Natural killer cell (primary cell): ENCODE measurements at regions not wholly inside any gene's neighbourhood (a gene's known extent, or its start where the extent isn't known, plus 50 kb on each side); places are given as distances from the start of the nearest gene placed in this dataset.

Experiments used
- ATAC-seq, 3 donors: fragments of 150-1000 bp in 2 of 3; fragments of 200-7000 bp in 1 of 3; cut with Tn5 transposase; 1 replicate in 1 of 3; 2 replicates in 2 of 3; pipeline ENCODE4 v1.10.0; 2021; ENCODE audit warnings: mild to moderate bottlenecking in 2 of 3, moderate library complexity in 2 of 3
- DNase-seq, 2 donors: peaks; one replicate each; pipeline versions ENCODE4 v3.0.0 to v3.0.0-alpha.2; 2013 to 2021; ENCODE audit warnings: mixed read lengths in 1 of 2
- H3K27ac ChIP-seq: one replicate; pipeline ENCODE4 v1.5.1; 2013; ENCODE audit warnings: mild to moderate bottlenecking, low read length
- H3K27me3 ChIP-seq: one replicate; pipeline ENCODE4 v1.6.1; 2013; ENCODE audit warnings: low read length; ENCODE audit not compliant: control insufficient read depth, insufficient read depth
- H3K36me3 ChIP-seq: one replicate; pipeline ENCODE4 v1.6.1; 2013; ENCODE audit warnings: low read length; ENCODE audit not compliant: control insufficient read depth, insufficient read depth
- H3K4me1 ChIP-seq: one replicate; pipeline ENCODE4 v1.6.1; 2013; ENCODE audit warnings: low read length; ENCODE audit not compliant: control insufficient read depth, insufficient read depth
- H3K4me3 ChIP-seq: one replicate; pipeline ENCODE4 v1.5.1; 2013; ENCODE audit warnings: low read length
- H3K9me3 ChIP-seq: one replicate; pipeline ENCODE4 v1.6.1; 2013; ENCODE audit warnings: low read length; ENCODE audit not compliant: control insufficient read depth, insufficient read depth
- H3K27ac Mint-ChIP-seq, 2 donors: one replicate each; pipeline ENCODE4 v1.8.0; 2022; ENCODE audit warnings: mild to moderate bottlenecking in 2 of 2, mixed read lengths in 2 of 2, moderate library complexity in 1 of 2
- H3K27me3 Mint-ChIP-seq, 2 donors: one replicate each; pipeline ENCODE4 v1.8.0; 2022; ENCODE audit warnings: low read depth in 2 of 2, mixed read lengths in 2 of 2
- H3K36me3 Mint-ChIP-seq: one replicate; pipeline ENCODE4 v1.8.0; 2022; ENCODE audit warnings: mixed read lengths
- H3K4me1 Mint-ChIP-seq, 2 donors: one replicate each; pipeline ENCODE4 v1.8.0; 2022; ENCODE audit warnings: mixed read lengths in 2 of 2
- H3K4me3 Mint-ChIP-seq: one replicate; pipeline ENCODE4 v1.8.0; 2022; ENCODE audit warnings: mild to moderate bottlenecking, moderate library complexity, mixed read lengths
- H3K9me3 Mint-ChIP-seq, 2 donors: one replicate each; pipeline ENCODE4 v1.8.0; 2022; ENCODE audit warnings: mixed read lengths in 2 of 2
- WGBS: methylation state at CpG from one replicate; pipeline ENCODE4 v1.1.7; 2013; ENCODE audit warnings: missing lambda C conversion rate; ENCODE audit not compliant: insufficient coverage; 5-methylcytosine and 5-hydroxymethylcytosine counted together
- intact Hi-C: fragments of 100-400 bp; cut with micrococcal nuclease; formaldehyde crosslinking; loops from one replicate; pipeline ENCODE4 v1.14.2; 2022
- TF ChIP-seq, protein P1 (sequence below): fragments of 200-600 bp; IDR thresholded peaks from one replicate; pipeline ENCODE4 v1.8.0; 2022; ENCODE audit warnings: antibody characterized with exemption

DNA sequence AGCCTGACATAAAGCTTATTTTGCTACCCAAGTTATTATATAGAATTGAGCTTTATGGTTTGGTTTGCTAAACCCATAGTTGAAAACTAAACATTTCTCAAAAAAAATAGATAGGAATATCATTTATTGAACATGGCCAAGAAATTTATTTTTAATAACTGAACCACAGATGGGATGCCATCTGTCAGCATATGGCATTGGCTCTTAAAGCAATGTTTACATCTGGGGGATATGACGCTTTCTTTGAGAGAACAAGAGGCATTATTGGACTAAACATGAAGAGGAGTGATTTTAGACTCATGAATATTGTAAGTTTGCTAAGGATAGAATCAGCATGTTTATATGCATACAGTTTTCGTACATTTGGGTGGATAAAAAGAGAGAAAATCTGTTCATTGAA, 132.6 kb upstream of the SLIT2 start:
- no peak overlapping the region for H3K27ac ChIP-seq
- Mint-ChIP-seq H3K4me3 (no peak overlapping the region), H3K27me3 (no peaks in the 10 kb centered on the region), H3K36me3 (no peaks in the 10 kb centered on the region), H3K27ac (no peak overlapping the region), H3K9me3 (peaks cover 9 to 25% of the 10 kb centered on the region in 2 donors), H3K4me1 (no peaks in the 10 kb centered on the region)
- H3K4me3 ChIP-seq, result no peak overlapping the region
- TF ChIP-seq, protein P1, sequence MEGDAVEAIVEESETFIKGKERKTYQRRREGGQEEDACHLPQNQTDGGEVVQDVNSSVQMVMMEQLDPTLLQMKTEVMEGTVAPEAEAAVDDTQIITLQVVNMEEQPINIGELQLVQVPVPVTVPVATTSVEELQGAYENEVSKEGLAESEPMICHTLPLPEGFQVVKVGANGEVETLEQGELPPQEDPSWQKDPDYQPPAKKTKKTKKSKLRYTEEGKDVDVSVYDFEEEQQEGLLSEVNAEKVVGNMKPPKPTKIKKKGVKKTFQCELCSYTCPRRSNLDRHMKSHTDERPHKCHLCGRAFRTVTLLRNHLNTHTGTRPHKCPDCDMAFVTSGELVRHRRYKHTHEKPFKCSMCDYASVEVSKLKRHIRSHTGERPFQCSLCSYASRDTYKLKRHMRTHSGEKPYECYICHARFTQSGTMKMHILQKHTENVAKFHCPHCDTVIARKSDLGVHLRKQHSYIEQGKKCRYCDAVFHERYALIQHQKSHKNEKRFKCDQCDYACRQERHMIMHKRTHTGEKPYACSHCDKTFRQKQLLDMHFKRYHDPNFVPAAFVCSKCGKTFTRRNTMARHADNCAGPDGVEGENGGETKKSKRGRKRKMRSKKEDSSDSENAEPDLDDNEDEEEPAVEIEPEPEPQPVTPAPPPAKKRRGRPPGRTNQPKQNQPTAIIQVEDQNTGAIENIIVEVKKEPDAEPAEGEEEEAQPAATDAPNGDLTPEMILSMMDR, result no peak
- H3K9me3 ChIP-seq, result no peaks in the 10 kb centered on the region
- H3K36me3 ChIP-seq, result no peaks in the 10 kb centered on the region
- WGBS, result 75% methylated on average over 2 of the region's 2 CpGs
- H3K27me3 ChIP-seq, result no peaks in the 10 kb centered on the region
- intact Hi-C loops, result no loop called here
- ATAC-seq (no peak), DNase-seq (no peak)
- no peaks in the 10 kb centered on the region for H3K4me1 ChIP-seq

DNA sequence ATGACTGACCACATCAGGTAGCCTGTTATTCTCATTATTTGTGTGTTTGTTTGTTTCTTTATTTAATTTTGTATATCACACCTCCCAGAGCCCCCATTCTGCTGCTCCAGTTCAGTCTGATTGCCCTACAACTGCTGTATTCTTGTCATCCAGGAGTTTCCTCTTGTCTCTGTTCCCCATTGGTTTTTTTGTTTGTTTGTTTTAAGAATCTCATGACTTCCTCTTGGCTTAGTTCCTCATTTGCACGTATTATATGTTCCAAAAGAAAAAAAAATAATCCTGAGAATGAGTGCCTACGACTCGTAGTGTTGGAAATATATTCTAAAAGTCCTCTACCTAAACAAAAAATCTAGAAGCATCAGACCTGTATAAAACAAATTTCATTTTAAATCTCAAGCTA, 142.3 kb upstream of the SLIT2 start:
- intact Hi-C loops, result no loop called here
- no CpG with 5 or more reads among the region's 3 CpGs for WGBS
- Histone ChIP-seq H3K4me1 (no peaks in the 10 kb centered on the region), H3K27ac (no peak overlapping the region), H3K9me3 (no peaks in the 10 kb centered on the region), H3K36me3 (no peaks in the 10 kb centered on the region), H3K27me3 (no peaks in the 10 kb centered on the region), H3K4me3 (no peak overlapping the region)
- no peaks in the 10 kb centered on the region for H3K4me1 Mint-ChIP-seq
- H3K4me3 Mint-ChIP-seq, result no peak overlapping the region
- no peak overlapping the region for H3K27ac Mint-ChIP-seq
- ATAC-seq (no peak), DNase-seq (no peak)
- no peaks in the 10 kb centered on the region for H3K36me3 Mint-ChIP-seq
- TF ChIP-seq, protein P1, result no peak
- peaks cover 15 to 18% of the 10 kb centered on the region in 2 donors for H3K9me3 Mint-ChIP-seq
- H3K27me3 Mint-ChIP-seq, result no peaks in the 10 kb centered on the region

DNA sequence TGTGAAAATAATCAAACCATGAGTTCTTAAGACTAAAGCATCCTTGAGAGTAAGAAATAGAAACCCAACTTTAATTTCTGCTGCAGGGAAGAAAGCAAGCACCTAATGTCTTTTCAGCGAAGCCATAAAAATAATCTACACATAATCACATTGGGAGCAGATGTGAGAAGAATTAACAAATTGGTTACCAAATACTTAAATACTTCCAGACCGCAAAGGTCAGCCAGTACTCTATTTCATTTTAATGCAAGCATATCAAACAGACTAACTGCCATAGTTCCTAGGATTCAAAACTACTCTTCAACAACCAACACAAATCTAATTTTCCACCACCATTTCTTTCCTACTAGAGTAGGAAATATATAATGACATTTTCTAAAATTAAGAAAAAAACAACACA, 144.8 kb upstream of the SLIT2 start:
- Mint-ChIP-seq H3K4me1 (no peaks in the 10 kb centered on the region), H3K4me3 (no peak overlapping the region), H3K9me3 (peaks cover 15 to 17% of the 10 kb centered on the region in 2 donors), H3K27ac (no peak overlapping the region), H3K27me3 (no peaks in the 10 kb centered on the region), H3K36me3 (no peaks in the 10 kb centered on the region)
- intact Hi-C loops, result no loop called here
- 93% methylated on average over 2 of the region's 2 CpGs for WGBS
- Histone ChIP-seq H3K9me3 (no peaks in the 10 kb centered on the region), H3K27me3 (no peaks in the 10 kb centered on the region), H3K27ac (no peak overlapping the region), H3K4me3 (no peak overlapping the region), H3K36me3 (no peaks in the 10 kb centered on the region), H3K4me1 (no peaks in the 10 kb centered on the region)
- ATAC-seq, result no peak
- TF ChIP-seq, protein P1, result no peak
- DNase-seq, result no peak

DNA sequence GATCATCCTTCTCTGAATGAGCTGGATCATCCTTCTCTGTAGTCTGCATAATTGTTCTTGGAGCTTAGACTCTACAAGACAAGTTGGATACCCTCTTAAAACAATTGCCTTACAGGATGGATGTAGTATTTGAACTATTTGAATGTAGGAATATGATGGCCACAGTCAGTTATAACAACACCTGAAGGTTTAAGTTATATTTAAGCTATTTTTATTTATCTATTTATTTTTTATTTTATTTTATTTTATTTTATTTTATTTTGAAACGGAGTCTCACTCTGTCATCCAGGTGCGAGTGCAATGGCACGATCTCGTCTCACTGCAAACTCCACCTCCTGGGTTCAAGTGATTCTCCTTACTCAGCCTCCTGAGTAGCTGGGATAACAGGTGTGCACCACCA, 149.9 kb upstream of the SLIT2 start:
- Histone ChIP-seq H3K27me3 (no peaks in the 10 kb centered on the region), H3K4me1 (no peaks in the 10 kb centered on the region), H3K4me3 (no peak overlapping the region), H3K9me3 (peaks cover 5% of the 10 kb centered on the region), H3K36me3 (no peaks in the 10 kb centered on the region), H3K27ac (no peak overlapping the region)
- DNase-seq (no peak), ATAC-seq (no peak)
- intact Hi-C loops, result no loop called here
- no peak overlapping the region for H3K4me3 Mint-ChIP-seq
- H3K4me1 Mint-ChIP-seq, result no peaks in the 10 kb centered on the region
- H3K9me3 Mint-ChIP-seq, result peaks cover 14 to 16% of the 10 kb centered on the region in 2 donors
- no peak overlapping the region for H3K27ac Mint-ChIP-seq
- H3K36me3 Mint-ChIP-seq, result no peaks in the 10 kb centered on the region
- TF ChIP-seq, protein P1, result no peak
- WGBS, result 100% methylated on average over 4 of the region's 4 CpGs
- no peaks in the 10 kb centered on the region for H3K27me3 Mint-ChIP-seq
